ENCODE measurements at regions not wholly inside any gene's neighbourhood (a gene's known extent, or its start where the extent isn't known, plus 50 kb on each side); places are given as distances from the start of the nearest gene placed in this dataset.
A peak's percentile ranks its signal among the peaks of the same experiment; 100 is the strongest.

DNA sequence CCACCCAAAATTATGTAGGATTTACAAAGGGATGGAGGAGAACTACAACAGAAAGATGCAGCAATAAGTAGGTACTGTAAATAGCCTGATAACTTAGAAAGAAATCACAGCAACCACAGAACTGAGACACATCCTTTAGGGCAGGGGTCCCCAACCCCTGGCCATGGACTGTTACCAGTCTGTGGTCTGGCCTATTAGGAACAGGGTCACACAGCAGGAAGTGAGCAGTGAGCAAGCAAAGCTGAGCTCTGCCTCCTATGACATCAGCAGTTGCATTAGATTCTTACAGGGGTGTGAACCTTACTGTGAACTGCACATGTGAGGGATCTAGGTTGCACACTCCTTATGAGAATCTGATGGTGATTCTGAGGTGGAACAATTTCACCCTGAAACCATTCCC, 997.6 kb downstream of the DIAPH3 start:
- no peak for DNase-seq

DNA sequence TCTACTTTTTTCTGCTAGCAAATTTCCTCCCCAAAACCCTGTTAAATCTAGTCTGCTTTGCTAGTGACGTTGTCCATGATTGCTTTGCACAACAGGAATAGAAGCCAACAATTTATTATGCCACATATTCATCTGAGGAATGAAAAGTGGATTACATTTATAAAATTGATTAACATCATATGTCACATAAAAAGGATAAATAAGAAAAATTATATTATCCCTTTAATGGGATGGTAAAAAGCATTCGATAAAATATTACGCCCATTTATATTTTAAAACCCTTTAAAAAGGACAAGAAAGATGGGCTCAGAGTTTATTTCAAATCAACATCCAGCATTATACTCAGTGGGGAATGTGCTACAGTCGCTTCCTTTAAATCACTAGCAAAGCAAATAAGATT, 991.7 kb downstream of the DIAPH3 start:
- no peak for DNase-seq

DNA sequence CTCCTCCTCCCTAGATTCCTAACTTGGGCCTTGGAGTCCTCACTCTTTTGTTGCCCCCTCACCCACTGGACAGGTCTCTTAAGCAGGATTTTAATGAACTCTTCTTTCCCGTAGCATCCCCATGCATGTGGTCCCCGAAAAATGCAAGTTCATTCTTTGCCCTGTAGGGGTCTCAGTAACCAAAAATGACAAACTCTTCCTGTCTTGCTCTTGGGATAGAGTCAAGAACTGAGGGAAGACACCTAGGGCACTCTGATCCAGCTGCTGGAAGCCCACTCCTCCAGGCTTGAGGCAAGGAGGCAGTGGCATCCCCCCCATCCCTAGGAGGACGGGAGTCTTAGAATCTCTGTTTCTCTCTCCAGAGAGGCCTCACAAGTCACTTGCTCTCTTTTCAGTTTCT, 987.0 kb downstream of the DIAPH3 start:
- no peak for DNase-seq

DNA sequence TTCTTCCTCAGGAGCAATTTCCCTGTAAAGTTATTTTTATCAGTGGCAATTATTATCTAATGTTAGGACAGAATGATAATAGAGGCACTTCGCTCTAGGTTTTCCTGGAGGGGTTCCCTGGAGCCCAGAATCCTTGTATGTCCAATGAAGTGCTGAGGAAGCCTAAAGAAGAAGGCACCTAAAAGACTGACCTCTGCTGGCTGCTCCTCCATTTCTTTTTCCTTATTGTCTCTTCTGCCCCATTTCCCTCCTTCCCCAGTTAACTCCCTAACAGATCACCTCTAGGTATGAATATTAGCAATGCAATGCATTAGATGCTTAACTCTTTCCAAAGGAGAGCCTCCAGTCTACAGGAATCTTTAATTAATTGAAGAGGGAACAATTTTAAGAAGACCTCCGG, 985.4 kb downstream of the DIAPH3 start:
- no peak for DNase-seq

DNA sequence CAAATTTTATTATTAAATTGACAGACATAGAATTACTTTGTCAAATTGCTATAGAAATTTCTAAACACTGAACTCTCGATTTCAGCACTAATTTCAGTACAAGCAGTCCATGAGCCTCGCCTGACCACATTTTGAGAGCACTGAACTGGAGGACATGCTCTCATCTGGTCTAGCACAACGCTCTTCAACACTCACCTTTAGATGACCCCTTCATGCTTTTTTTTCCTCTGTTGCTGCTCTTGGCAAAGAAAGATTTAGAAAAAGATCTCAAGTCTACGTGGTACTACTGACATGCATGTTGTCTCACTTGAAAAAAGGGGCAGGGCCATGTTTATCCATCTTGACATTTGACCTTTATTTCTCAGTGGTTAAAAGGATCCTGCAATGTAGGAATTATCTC, 981.5 kb downstream of the DIAPH3 start:
- no peak for DNase-seq

DNA sequence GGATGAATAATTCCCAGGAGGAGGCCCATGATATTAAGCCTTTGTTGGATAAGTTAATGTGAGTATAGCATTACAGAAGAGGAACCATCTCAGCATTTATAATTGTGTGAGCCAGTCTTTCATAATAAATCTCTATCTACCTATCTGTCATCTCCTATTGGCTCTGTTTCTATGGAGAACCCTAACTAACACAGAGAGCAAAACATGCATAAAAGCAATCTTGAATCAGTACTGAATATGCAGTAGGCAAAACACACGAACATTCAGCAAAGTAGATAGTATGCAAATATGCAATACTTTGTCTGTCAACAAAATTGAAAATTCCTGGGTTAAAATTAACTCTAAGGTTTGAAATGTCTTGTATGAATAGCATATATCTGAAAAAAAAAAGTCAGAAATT, 966.3 kb downstream of the DIAPH3 start:
- no peak for DNase-seq

DNA sequence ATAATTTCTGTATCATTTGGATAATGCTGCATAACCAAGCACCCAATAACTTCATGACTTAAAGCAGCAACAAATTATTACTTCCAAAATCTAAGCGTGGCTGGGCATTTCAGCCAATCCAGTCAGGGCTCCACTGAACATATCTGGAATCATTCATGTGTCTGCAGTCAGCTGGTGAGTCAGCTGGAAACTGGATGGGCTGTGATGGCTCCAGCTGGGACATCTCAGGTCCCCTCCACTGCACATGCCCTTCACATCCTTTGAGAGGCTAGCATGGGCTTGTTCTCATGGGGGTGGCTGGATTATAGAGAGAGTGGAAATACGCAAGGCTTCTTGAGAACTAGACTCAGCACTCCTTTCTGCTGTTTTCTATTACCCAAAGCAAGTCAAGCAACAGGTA, 961.9 kb downstream of the DIAPH3 start:
- DNase-seq = no peak

DNA sequence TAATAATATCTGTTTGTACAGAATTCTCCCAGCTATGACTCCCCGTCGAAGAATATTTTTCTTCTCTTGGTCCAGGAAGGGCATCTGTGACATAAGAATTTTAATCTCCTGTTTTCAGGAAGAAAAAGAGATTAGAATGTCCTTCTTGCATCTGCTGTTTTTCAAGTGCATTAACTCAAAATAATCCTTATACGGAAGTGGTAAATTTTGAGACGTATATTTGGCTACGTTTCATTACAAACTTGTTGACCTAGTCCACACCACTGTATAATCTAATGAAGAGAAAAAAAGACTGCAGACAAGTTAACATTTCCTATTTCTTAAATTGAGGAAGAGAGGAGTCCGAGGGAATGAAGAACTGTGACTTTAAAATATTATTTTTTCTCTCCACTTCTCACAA, 959.9 kb downstream of the DIAPH3 start:
- no peak for DNase-seq

DNA sequence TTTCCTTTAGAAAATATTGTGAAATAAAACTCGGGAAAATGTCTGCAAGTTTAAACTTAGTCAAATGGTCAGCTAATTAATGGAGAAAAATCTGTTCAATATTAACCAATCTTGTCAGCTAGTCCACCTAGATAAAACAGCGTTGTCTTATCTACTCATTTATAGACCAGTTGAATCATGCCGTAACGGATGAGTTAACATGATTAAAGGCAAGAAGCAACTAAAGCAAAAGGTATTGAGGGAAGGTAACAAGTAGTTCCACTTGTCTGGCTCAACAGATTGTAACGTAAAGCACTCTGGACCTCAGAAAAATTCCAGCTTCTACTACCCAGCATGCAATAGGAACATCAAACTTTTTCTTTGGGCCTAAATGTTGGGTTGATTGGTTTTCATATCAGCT, 958.2 kb downstream of the DIAPH3 start:
- DNase-seq = no peak

DNA sequence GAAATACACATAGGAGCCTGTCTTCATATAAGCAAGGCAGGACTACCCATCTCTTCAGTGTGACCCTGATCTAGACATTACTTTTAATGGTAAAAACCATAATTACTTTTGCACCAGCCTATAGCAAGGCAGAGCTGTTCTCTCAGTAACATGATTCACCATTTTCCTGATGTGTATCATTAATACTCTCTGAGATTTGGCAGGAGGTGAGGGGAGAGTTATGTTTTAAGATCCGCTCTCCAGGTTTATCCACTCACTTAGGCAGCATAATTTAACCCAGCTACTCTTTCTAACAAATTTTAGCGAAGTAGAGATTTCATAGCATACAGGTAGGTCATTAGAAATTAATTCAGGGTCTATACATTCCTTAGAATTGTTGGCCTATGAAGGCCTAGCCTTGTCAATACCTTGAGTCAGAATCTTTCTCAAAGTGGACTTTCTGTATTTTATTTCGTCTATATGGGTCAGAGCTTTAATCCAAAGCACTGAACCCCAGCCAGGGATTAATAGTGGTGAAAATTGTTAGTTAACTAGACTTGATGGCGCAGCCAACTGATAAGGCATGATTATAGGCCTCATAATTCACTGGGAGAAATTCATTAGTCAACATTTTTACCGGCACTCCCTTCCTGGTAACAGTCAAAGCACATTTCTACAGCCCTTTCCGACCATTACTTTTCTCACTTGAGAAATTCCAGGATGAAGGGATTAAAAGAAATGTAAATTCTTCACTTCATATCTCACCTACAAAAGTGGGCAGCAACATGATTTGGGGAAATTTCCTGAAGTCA, 955.1 kb downstream of the DIAPH3 start:
- DNase-seq = no peak

DNA sequence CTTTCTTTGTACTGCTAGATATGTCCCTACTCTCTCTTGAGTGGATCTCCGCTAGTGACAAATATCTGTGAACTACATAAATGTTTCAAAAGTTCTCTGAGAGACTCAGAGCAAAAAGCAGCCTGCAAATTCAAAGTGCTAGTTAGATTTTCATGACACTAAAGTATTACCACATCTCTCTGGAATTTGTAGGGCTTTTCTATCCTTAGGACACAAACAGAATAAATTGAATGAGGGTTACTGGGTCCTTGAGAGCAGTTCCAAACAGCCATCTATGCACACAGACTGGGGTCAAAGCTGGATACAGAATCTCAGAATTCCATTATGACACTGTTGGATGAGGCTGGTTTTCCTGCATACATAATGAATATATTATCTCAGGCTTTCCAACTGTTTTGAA, 953.2 kb downstream of the DIAPH3 start:
- no peak for DNase-seq

DNA sequence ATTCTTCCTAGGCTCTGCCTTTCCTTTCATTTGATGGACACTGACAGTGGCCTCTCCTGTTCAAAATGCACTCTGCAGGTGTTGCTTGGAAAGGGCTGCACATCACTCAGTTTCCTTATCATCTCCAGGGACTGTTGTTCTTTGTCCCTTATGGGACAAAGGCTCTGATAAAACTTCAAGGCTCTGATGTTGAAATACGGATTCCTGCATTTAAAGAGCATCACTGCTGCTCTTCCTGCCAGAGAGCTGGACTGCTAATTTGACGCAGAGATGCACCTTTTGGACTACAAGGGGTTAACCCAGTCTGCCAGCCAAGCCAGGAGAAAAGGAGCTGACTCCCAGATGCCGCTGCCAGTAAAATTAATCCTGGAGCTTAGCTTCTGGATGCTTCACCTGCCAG, 952.1 kb downstream of the DIAPH3 start:
- no peak for DNase-seq

DNA sequence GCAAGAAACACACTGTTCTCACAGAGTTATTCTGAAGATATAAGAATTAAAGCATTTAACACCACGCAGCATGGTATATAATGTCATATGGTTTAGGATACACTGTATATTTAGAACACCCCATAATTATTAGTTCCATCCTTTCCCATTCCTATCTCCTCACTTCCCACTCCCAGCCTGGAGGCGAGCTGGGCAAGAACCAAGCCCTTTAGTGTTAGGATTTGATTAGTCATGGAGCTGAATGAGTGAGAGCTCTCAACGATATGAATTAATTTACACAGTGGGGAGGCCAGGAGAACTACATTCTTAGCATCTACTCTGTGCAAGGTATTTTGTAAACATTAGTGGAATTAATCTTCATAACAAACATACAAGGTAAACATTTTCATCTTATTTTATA, 934.3 kb downstream of the DIAPH3 start:
- DNase-seq = no peak

DNA sequence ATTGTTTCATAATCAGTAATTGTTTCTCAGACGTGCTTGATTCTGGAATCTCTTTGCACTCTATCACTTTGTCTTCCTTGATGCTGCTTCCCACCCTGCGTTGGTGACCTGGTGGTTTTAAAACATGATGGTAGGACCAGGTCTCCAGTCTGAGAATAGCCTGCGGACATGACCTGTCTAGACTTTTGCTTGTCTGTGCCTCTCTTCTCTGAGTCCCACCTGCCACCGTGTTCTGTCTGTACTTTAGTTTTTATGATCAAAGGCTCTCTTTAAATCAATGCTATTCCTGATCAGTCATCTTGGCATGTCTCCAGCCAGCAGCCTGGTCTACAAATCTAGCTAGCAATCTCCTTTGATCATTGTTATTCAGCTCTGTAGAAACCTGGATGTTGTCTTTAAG, 933.9 kb downstream of the DIAPH3 start:
- no peak for DNase-seq

DNA sequence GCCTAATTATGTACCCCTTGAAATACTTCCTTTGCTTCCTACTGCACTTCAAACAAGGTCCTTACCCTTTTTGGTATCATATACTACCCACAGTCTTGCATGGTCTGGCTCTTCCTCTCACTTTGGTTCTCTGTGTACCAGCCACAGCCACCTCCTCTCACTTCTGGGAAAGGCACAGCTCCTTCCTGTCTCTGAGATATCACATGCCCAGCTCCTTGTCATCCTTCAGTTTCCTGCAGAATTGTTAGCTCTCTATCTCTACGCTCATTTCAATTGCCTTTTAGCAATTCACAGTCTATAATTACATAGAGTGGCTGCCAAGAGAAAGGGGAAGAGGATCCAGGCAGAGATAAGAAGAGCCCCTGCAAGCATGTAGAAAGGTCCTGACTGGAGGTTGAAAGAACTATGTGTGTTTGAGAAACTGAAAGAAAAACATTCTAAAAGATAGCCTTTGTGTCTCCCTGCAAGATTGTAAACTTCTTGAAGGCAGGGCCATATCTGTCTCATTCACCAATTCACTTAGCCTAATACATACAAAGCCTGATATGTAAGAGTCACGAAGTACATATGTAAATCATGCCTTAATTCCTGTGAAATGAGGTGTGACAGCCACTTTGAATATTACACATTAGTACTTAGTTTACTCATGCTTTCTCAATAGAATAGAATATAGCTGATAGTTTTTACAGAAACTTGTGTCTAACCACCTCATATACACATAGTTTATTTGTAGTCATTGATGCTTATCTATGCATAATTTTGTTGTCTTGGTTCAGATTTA, 933.1 kb downstream of the DIAPH3 start:
- peak; percentile 2 for DNase-seq

DNA sequence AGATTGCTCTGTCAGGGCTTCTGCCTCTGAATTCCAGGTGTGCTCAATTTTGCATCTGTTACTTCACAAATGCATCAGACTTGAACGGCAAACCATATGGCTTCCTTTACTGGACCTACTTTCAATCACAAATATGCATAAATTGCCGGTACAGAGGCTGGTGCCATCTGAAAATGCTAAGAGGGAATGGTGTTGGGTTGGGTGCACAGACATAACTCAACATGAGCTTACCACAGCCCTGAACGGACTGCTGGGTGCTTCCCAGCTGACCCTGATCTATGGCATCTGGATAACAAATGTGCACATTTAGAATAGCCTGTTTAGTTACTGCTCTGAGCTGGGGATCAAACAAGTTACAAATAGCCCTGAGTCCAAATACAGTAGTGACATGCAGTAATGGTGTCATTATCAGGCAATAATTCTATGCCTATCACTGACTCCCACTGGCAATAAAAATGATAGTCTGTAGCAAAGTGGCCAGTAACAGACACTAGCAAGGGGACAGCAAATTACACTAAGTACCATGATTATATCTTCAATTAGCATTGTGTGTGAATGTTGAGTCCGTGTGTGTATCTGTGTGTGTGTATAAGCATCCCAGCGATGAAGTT, 927.3 kb downstream of the DIAPH3 start:
- DNase-seq = no peak

DNA sequence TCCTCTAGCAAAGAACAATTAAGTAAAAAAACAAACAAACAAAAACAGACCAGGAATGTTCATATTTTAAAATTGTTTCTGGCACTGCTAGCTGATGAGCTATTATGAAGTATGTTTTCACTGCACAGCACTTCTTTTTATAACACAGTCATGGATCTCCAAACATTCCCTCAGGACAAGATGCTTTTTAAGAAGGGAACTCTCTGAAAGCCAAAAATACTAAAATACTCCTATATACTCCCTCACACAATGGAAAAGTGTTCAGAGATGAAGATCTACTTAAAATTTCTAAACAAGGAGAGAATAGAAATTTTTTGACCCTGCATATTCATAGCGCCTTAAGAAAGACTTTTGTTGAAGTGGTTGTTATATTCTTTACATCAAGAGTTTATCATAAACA, 926.8 kb downstream of the DIAPH3 start:
- DNase-seq = no peak

DNA sequence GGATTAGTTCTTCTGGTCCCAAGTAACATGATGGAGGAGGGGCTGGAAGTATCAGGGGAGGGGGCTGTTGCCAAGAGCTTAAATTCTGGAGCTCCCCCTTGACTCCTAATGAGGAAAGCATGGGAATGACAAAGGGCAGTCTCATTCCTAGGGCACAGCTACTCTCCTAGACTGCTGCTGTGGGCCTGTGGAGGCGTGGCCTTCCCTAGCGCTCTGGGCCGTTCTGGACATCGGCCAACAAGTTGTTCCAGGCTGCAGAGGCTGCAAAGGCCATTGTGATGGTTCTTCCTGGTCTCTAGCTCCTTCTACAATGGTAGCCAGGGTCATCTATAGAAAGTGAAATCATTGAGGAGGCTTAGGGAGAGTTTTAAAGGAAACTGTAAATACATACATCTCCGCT, 916.6 kb downstream of the DIAPH3 start:
- no peak for DNase-seq

DNA sequence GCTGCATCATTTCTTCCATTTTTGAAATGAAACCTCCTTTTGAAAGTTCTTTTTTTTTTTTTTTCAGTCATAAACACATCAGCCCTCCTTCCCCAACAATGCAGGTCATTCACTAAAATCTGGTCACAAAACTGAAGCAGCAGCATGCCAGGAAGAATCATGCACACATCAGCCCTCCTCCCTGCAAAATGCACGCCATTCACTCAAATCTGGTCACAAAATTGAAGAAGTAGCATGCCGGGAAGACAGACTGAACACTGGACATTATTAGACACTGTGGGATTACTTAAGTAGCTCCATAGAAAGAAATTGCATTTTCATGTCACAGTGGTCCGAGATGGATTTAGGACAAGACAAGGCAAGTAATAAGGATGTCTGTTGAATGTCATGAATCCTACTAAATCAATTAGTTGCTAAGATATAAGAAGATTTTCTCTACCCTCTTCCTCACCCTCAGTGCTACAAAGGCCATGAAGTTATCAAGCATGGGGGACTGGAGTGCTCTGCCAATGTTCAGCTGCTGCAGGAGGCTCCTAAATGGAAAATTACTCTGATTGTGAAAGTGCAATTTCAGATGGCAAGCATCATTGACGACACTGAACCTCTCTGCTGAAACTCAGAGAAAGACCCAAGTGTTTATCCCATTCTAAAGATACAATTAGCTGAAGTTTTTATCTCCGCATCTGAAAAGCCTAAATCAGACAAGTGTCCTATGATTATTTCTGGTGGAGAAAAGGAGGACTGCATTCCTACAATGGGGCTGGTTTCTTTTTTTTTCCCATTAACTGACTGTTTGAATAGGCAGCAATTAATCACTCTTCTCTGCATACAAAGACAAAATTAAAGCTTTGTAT, 913.2 kb downstream of the DIAPH3 start:
- no peak for DNase-seq

DNA sequence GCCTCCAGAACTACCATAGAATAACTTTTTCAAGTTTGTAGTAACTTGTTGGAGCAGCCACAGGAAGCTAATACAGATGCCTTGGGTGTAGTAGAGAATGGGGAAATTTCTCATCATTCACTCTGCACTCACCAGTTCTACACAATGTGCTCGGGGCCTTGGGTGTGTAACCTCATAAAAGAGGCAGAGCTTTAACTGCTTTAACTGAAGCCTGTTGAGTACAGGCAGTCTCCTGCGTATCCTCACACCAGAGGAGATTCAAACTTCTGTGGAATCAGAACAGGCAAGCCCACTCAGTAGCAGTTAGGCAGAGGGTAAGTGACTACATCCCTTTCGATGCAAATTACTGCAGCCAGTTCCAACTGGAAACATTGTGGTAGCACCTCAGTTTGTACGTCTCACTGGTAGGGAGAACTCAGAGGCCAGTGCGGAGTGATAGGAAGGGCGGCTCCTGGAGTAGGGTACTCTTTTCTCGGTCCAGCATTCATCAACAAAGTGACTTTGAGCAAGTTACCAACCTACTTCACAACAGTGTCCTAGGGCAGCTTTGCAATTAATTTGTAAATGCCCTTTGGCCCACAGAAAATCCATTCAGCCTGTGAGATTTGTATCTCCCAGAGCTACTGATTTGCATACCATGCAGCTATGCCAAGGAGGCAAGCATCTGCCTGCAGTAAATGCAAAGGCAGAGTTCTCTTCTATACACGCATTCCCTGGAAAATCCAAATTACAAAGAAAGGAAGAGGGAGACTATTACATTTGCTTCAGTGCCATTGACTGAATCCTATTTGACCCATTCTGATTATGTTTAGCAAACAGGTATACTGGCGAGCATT, 904.3 kb downstream of the DIAPH3 start:
- no peak for DNase-seq

DNA sequence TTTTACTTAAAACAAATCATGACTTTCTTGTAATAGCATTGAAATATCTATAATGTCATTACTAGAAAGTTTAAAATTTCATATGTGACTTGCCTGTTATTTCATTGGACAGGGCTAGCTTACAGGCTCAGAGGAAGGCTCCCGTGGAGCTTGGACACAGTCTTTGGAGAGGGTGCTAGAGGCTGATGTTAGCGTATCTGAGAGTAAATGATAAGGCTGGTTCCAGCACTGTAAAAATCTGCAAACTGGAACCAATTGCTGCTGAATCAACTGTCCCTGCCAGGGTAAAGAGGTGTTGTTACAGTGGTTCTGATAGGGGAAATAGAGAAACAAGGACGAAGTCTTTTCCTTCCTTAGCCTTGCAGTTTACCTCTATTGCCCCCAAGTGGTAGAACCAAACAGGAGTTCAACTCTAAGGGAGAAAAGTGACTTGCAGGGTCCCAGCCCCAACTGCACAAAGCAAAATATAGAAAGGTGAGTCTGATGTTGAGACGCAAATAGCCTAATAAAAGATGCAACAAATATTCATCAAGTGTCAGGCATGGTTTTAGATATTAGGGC, 901.7 kb downstream of the DIAPH3 start:
- no peak for DNase-seq

DNA sequence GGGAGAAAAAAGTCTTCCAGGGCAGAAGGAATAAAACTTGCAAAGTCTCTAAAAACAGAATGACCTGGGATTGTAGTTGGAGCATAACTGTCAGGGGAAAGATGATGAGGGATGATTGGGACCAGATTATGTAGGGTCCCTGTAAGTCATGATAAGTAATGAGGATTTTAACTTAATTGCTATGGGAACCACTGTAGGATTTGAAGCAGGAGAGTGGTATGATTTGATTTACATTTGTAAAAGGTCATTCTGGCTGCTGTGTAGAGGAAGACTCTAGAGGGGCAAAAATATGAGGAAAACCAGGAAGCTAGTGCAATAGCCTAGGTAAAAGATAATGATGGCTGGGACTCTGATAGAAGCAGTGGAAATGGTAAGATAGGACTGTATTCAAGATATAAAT, 900.2 kb downstream of the DIAPH3 start:
- no peak for DNase-seq
